ENCODE measurements at regions not wholly inside any gene's neighbourhood (a gene's known extent, or its start where the extent isn't known, plus 50 kb on each side); places are given as distances from the start of the nearest gene placed in this dataset.

DNA sequence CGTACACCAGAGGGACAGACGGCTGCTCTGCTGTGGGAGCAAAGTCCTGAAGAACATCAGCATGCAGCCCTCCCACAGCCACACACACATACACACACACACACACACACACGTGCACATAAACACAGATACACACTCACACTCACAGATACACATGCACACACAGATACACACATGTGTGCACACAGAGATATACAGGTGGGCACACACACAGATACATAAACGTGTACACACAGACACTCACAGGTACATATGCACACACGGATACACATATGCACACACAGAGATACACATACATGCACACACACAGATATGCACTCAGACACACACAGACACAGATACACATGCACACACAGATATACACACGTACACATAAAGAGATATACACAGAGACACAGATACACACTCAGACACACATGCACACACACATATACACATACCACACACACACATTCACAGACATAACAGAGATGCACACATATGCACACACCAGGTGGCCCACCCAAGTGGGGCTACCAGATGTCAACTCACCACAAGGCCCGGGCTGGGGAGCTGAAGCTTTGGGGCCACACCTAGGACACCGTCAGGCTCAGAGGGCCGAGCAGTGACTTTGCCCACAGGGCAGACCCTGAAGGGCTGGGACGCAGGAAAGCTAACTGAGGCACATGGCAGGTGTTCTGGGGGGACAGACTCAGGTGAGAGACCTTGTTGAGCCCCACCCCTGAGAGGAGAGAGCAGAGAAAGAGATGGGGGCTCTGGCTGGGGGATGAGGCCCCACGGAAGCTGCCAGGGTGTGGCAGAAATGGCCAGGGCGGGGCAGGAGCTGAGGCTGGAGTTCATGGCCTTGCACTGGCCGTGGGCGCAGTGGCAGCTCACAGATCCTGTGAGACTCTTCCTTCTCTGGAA is 148.6 kb upstream of the PPP1R26 start (continued):
- TF ChIP-seq, protein P1, sequence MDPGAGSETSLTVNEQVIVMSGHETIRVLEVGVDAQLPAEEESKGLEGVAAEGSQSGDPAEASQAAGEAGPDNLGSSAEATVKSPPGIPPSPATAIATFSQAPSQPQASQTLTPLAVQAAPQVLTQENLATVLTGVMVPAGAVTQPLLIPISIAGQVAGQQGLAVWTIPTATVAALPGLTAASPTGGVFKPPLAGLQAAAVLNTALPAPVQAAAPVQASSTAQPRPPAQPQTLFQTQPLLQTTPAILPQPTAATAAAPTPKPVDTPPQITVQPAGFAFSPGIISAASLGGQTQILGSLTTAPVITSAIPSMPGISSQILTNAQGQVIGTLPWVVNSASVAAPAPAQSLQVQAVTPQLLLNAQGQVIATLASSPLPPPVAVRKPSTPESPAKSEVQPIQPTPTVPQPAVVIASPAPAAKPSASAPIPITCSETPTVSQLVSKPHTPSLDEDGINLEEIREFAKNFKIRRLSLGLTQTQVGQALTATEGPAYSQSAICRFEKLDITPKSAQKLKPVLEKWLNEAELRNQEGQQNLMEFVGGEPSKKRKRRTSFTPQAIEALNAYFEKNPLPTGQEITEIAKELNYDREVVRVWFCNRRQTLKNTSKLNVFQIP (CRISPR knock-in tag; IDR thresholded peaks at IDR 0.05; ENCODE audit: borderline replicate concordance, low read depth) = no peak
- TF ChIP-seq ZFP30 (CRISPR knock-in tag; IDR thresholded peaks at IDR 0.05) (no peak), BACH2 (CRISPR knock-in tag; IDR thresholded peaks at IDR 0.05; ENCODE audit: borderline replicate concordance) (no peak), GLIS3 (CRISPR knock-in tag; IDR thresholded peaks at IDR 0.05) (no peak)
- TF ChIP-seq, protein P2, sequence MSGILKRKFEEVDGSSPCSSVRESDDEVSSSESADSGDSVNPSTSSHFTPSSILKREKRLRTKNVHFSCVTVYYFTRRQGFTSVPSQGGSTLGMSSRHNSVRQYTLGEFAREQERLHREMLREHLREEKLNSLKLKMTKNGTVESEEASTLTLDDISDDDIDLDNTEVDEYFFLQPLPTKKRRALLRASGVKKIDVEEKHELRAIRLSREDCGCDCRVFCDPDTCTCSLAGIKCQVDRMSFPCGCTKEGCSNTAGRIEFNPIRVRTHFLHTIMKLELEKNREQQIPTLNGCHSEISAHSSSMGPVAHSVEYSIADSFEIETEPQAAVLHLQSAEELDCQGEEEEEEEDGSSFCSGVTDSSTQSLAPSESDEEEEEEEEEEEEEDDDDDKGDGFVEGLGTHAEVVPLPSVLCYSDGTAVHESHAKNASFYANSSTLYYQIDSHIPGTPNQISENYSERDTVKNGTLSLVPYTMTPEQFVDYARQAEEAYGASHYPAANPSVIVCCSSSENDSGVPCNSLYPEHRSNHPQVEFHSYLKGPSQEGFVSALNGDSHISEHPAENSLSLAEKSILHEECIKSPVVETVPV (CRISPR knock-in tag; IDR thresholded peaks at IDR 0.05) = no peak

DNA sequence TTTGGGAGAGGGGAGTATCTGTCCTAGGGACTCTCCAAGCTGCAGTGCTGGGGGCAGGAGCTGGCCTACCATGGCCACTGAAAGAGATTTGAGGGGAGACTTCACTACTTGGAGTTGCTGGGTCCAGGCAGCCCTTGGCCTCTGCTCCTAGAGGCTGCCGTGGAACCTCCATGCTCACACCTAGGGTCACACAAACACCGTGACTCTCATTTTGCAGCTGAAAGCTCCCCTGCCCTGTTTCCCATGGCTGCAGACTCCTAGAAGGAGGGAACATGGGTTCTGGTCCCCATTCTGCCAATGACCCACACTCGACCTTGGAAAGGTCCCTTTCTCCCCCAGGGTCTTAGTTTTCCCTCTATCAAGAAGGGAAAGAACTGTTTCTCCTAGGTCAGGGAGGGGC is 147.1 kb upstream of the PPP1R26 start:
- no peak for ATAC-seq
- TF ChIP-seq PPARA (CRISPR knock-in tag; IDR thresholded peaks at IDR 0.05; ENCODE audit: borderline replicate concordance) (no peak), SNAI2 (CRISPR knock-in tag; IDR thresholded peaks at IDR 0.05) (no peak), ZC3H10 (CRISPR knock-in tag; IDR thresholded peaks at IDR 0.05) (no peak), BACH2 (CRISPR knock-in tag; IDR thresholded peaks at IDR 0.05; ENCODE audit: borderline replicate concordance) (no peak), CSDC2 (CRISPR knock-in tag; IDR thresholded peaks at IDR 0.05) (no peak), ZFP3 (CRISPR knock-in tag; IDR thresholded peaks at IDR 0.05) (no peak), TCF4 (CRISPR knock-in tag; IDR thresholded peaks at IDR 0.05; ENCODE audit: borderline replicate concordance) (no peak), TOX (CRISPR knock-in tag; IDR thresholded peaks at IDR 0.05; ENCODE audit: borderline replicate concordance) (no peak), RARB (CRISPR knock-in tag; IDR thresholded peaks at IDR 0.05) (no peak), ESRRG (CRISPR knock-in tag; IDR thresholded peaks at IDR 0.05) (no peak), GLIS3 (CRISPR knock-in tag; IDR thresholded peaks at IDR 0.05) (no peak)
- TF ChIP-seq, protein P3, sequence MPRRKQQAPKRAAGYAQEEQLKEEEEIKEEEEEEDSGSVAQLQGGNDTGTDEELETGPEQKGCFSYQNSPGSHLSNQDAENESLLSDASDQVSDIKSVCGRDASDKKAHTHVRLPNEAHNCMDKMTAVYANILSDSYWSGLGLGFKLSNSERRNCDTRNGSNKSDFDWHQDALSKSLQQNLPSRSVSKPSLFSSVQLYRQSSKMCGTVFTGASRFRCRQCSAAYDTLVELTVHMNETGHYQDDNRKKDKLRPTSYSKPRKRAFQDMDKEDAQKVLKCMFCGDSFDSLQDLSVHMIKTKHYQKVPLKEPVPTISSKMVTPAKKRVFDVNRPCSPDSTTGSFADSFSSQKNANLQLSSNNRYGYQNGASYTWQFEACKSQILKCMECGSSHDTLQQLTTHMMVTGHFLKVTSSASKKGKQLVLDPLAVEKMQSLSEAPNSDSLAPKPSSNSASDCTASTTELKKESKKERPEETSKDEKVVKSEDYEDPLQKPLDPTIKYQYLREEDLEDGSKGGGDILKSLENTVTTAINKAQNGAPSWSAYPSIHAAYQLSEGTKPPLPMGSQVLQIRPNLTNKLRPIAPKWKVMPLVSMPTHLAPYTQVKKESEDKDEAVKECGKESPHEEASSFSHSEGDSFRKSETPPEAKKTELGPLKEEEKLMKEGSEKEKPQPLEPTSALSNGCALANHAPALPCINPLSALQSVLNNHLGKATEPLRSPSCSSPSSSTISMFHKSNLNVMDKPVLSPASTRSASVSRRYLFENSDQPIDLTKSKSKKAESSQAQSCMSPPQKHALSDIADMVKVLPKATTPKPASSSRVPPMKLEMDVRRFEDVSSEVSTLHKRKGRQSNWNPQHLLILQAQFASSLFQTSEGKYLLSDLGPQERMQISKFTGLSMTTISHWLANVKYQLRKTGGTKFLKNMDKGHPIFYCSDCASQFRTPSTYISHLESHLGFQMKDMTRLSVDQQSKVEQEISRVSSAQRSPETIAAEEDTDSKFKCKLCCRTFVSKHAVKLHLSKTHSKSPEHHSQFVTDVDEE (CRISPR knock-in tag; IDR thresholded peaks at IDR 0.05) = no peak
- TF ChIP-seq, protein P4, sequence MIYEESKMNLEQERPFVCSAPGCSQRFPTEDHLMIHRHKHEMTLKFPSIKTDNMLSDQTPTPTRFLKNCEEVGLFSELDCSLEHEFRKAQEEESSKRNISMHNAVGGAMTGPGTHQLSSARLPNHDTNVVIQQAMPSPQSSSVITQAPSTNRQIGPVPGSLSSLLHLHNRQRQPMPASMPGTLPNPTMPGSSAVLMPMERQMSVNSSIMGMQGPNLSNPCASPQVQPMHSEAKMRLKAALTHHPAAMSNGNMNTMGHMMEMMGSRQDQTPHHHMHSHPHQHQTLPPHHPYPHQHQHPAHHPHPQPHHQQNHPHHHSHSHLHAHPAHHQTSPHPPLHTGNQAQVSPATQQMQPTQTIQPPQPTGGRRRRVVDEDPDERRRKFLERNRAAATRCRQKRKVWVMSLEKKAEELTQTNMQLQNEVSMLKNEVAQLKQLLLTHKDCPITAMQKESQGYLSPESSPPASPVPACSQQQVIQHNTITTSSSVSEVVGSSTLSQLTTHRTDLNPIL (CRISPR knock-in tag; IDR thresholded peaks at IDR 0.05; ENCODE audit: low read depth) = no peak
- TF ChIP-seq, protein P1 (CRISPR knock-in tag; IDR thresholded peaks at IDR 0.05; ENCODE audit: borderline replicate concordance, low read depth) = no peak

DNA sequence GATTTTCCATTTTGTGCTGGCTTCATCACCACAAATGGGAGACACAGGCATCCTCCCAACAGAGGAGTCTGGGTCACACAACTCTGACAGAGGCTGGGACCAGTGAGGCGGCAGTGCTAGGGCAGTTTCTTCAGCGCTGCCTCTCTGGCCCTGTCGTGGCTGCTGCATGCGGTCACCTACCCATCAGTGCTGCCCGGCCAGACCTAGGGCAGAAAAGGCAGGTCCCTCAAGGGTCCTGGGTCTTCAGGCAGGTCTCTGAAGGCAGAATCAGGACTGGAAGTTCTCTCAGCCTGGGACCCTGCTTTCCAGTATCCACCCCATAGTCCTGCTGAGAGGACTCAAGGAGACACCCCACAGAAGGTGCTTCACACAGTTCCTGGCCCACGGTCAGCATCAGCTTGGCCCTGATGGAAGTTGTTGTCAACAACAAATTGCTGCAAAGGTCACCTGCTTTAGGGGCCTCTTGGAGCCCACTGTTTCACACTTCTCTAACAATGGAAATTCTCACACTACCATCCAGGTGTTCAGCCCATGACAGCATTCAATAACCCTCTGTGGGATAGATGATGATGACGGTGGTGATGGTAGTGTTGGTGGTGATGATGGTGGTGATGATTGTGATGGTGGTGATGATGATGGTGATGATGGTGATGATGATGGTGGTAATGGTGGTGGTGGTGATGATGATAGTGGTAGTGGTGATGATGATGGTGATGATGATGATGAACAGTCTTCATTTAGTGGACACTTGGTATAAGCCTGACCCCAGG is 146.4 kb upstream of the PPP1R26 start:
- no peak for ATAC-seq
- TF ChIP-seq RARB (CRISPR knock-in tag; IDR thresholded peaks at IDR 0.05) (no peak), ARNTL (CRISPR knock-in tag; IDR thresholded peaks at IDR 0.05; ENCODE audit: borderline replicate concordance, low read depth) (no peak), OSR1 (CRISPR knock-in tag; IDR thresholded peaks at IDR 0.05) (no peak), ZNF565 (CRISPR knock-in tag; conservative IDR thresholded peaks at IDR 0.05; ENCODE audit: low read depth) (no peak), CSDC2 (CRISPR knock-in tag; IDR thresholded peaks at IDR 0.05) (no peak), ZNF8 (CRISPR knock-in tag; IDR thresholded peaks at IDR 0.05) (no peak), BACH2 (CRISPR knock-in tag; IDR thresholded peaks at IDR 0.05; ENCODE audit: borderline replicate concordance) (no peak), ESRRG (CRISPR knock-in tag; IDR thresholded peaks at IDR 0.05) (no peak)
- TF ChIP-seq, protein P4 (CRISPR knock-in tag; IDR thresholded peaks at IDR 0.05; ENCODE audit: low read depth) = no peak
- TF ChIP-seq, protein P1 (CRISPR knock-in tag; IDR thresholded peaks at IDR 0.05; ENCODE audit: borderline replicate concordance, low read depth) = no peak

Measured in SK-N-SH treated with all-trans-retinoic acid at 6 μM for 48 hours (cell line).